BE2C (cell line): ENCODE measurements at regions not wholly inside any gene's neighbourhood (a gene's known extent, or its start where the extent isn't known, plus 50 kb on each side); places are given as distances from the start of the nearest gene placed in this dataset.

Experiments
- DNase-seq: peaks from one replicate; pipeline ENCODE4 v3.0.0-alpha.2; 2020
- H3K27me3 ChIP-seq: fragments of 250-450 bp; sonication (Bioruptor Pico); 2 replicates; pipeline ENCODE4 v1.5.1; 2020; ENCODE audit warnings: mild to moderate bottlenecking
- H3K36me3 ChIP-seq: fragments of 250-450 bp; sonication (Bioruptor Pico); 2 replicates; pipeline ENCODE4 v1.5.1; 2020; ENCODE audit warnings: mild to moderate bottlenecking
- H3K4me1 ChIP-seq: fragments of 250-450 bp; sonication (Bioruptor Pico); 2 replicates; pipeline ENCODE4 v1.5.1; 2020
- H3K4me3 ChIP-seq: 2 replicates; pipeline ENCODE4 v1.5.1; 2011; ENCODE audit warnings: low read depth, low read length
- H3K9me3 ChIP-seq: fragments of 250-450 bp; sonication (Bioruptor Pico); 2 replicates; pipeline ENCODE4 v1.5.1; 2020
- TF ChIP-seq, protein P1 (sequence below): IDR thresholded peaks from 2 replicates; pipeline ENCODE4 v1.5.1; 2012; ENCODE audit warnings: mild to moderate bottlenecking, low read depth, low read length

DNA sequence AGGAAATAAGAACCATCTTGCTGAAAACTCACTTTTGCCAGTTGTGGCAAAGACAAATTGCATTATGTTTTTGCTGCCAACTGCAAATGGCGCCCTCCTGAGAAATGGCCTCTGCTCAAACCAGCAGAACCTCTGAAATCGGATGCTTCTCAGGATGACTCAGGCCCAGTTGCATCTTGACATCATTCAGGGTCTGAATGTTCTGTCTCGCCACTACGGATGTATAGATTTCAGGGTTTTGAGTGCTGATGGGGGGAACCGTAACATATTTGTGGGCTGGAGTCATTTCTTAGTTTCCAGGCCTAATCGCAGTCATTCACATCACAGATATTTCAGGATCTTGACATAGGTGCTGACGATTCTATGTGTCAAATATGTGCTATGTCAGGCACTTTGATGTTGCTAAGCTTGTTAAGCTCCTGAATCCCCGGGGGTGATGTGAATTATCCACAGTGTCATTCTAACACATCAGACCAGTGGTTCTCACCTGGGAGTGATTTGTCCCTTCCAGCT is 207.1 kb downstream of the NFATC2 start:
- DNase-seq: no peak
- no peaks in the 10 kb centered on the region for H3K27me3 ChIP-seq
- no peak overlapping the region for H3K4me3 ChIP-seq
- no peaks in the 10 kb centered on the region for H3K36me3 ChIP-seq
- no peaks in the 10 kb centered on the region for H3K4me1 ChIP-seq
- no peaks in the 10 kb centered on the region for H3K9me3 ChIP-seq
- TF ChIP-seq, protein P1, sequence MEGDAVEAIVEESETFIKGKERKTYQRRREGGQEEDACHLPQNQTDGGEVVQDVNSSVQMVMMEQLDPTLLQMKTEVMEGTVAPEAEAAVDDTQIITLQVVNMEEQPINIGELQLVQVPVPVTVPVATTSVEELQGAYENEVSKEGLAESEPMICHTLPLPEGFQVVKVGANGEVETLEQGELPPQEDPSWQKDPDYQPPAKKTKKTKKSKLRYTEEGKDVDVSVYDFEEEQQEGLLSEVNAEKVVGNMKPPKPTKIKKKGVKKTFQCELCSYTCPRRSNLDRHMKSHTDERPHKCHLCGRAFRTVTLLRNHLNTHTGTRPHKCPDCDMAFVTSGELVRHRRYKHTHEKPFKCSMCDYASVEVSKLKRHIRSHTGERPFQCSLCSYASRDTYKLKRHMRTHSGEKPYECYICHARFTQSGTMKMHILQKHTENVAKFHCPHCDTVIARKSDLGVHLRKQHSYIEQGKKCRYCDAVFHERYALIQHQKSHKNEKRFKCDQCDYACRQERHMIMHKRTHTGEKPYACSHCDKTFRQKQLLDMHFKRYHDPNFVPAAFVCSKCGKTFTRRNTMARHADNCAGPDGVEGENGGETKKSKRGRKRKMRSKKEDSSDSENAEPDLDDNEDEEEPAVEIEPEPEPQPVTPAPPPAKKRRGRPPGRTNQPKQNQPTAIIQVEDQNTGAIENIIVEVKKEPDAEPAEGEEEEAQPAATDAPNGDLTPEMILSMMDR: no peak

DNA sequence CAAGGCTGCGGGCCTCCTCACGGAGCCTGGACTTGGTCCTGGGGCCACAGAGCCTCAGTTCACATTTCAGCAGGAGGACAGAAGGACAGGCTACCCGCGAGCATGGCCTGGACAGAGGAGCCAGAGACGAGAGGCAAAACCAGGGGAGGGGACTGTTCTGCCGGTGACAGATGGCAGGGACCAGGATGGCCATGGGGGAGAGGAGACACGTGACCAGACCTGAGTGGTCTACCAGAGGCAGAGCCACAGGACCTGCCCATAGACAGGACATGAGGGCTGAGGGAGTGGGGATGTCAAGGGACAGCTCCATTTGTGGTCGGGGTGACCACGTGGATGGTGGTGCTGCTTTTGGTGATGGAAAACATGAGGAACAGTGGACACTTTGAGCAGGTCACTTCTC is 207.9 kb downstream of the NFATC2 start:
- DNase-seq: no peak
- Histone ChIP-seq H3K4me1 (no peaks in the 10 kb centered on the region), H3K27me3 (no peaks in the 10 kb centered on the region), H3K36me3 (no peaks in the 10 kb centered on the region), H3K9me3 (no peaks in the 10 kb centered on the region), H3K4me3 (no peak overlapping the region)
- TF ChIP-seq, protein P1: no peak

DNA sequence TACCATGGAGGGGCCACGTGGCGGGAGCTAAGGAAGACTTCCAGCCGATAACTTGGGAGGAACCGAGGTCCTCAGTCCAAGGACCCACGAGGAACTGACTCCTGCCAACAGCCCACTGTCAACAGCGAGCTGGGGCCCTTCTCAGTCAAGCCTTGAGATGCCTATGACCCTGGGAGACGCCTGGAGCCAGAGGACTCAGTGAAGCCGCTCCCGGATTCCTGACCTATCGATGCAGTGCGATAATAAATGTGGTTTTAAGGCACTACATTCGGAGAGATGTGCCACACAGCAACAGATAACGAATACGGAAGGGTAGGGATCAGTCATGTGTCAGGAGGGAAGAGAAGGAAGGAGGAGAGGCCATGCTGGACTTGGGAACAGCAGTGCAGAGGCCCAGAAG is 208.5 kb downstream of the NFATC2 start:
- Histone ChIP-seq H3K4me3 (no peak overlapping the region), H3K4me1 (no peaks in the 10 kb centered on the region), H3K36me3 (no peaks in the 10 kb centered on the region), H3K9me3 (no peaks in the 10 kb centered on the region), H3K27me3 (no peaks in the 10 kb centered on the region)
- TF ChIP-seq, protein P1: no peak
- no peak for DNase-seq

DNA sequence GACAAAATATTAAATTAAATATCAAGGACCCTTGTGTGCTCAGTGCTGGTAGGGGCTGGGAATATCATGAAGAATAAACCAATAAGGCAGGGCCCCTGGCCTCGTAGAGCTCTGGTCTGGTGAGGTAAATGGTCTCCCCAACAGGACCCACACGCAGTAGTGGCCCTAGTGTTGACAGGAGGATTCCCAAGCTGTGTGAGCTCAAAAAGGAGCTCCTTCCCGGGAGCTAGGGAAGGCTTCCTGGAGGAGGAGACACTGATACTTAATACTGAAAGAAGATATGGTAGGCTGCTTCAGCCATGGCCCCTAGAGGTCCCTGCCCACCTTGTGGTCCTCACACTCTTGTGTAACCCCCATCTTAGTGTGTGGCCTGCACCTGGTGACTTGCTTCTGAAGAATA is 209.1 kb downstream of the NFATC2 start:
- Histone ChIP-seq H3K27me3 (no peaks in the 10 kb centered on the region), H3K36me3 (no peaks in the 10 kb centered on the region), H3K4me3 (no peak overlapping the region), H3K9me3 (no peaks in the 10 kb centered on the region), H3K4me1 (no peaks in the 10 kb centered on the region)
- TF ChIP-seq, protein P1: no peak
- no peak for DNase-seq

DNA sequence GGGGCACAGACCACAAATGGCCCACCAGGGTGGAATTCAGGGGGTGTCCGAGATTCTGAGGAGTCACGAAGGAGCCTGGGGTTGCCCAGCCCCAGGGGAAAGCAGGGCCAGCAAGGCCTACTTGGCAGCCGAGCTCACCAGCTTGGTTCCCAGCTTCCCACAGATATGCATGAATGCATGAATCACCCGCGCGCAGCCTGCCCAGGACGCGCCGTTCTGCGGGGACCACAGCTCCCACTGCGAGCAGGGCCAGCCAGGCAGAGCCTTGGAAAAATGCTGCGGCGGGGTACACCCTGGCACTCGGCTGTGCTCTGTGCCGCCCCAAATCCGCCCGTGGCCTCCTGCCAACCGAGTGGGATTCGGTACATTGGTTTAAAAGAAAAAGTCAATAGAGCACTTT is 211.0 kb downstream of the NFATC2 start:
- H3K4me1 ChIP-seq: no peaks in the 10 kb centered on the region
- no peak overlapping the region for H3K4me3 ChIP-seq
- no peak for DNase-seq
- H3K9me3 ChIP-seq: no peaks in the 10 kb centered on the region
- TF ChIP-seq, protein P1: no peak
- no peaks in the 10 kb centered on the region for H3K36me3 ChIP-seq
- no peaks in the 10 kb centered on the region for H3K27me3 ChIP-seq

DNA sequence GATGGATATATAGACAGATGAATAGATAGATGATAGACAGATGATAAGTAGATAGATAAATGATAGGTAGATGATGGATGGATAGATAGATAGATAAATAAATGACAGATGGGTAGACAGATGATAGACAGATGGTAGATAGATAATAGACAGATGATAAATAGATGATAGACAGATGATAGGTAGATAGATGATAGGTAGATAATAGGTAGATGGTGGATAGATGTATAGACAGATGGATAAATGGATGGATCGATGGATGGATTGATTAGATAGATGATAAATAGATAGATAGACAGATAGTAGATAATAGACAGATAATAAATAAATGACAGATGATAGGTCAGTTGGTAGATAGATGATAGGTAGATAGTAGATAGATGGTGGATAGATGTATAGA is 212.7 kb downstream of the NFATC2 start:
- no peaks in the 10 kb centered on the region for H3K4me1 ChIP-seq
- no peaks in the 10 kb centered on the region for H3K27me3 ChIP-seq
- H3K4me3 ChIP-seq: no peak overlapping the region
- no peaks in the 10 kb centered on the region for H3K9me3 ChIP-seq
- H3K36me3 ChIP-seq: no peaks in the 10 kb centered on the region
- TF ChIP-seq, protein P1: no peak
- no peak for DNase-seq
